Tibial nerve (tissue), 3 donors: ENCODE measurements at regions not wholly inside any gene's neighbourhood (a gene's known extent, or its start where the extent isn't known, plus 50 kb on each side); places are given as distances from the start of the nearest gene placed in this dataset.

Experiments
- CTCF ChIP-seq, 5 experiments: fragments of 200-600 bp in 3 of 5; fragments of 450-650 bp in 2 of 5; sonication (generic) in 3 of 5; IDR thresholded peaks; one replicate each; pipeline ENCODE4 v1.5.1; 2016 to 2019; ENCODE audit warnings: antibody characterized with exemption in 5 of 5, mild to moderate bottlenecking in 3 of 5, moderate library complexity in 2 of 5
- POLR2A ChIP-seq, 2 donors: fragments of 450-650 bp; IDR thresholded peaks; one replicate each; pipeline ENCODE4 v1.6.1; 2017; ENCODE audit warnings: antibody characterized with exemption in 2 of 2, mild to moderate bottlenecking in 2 of 2, moderate library complexity in 2 of 2

GRCh38 chr4:112075906-112076305 lies 69.3 kb upstream of the FAM241A start:
- TF ChIP-seq CTCF (IDR thresholded peaks at IDR 0.05) (no peak), POLR2A (IDR thresholded peaks at IDR 0.05) (no peak)
